GM12873 (cell line): ENCODE measurements at regions not wholly inside any gene's neighbourhood (a gene's known extent, or its start where the extent isn't known, plus 50 kb on each side); places are given as distances from the start of the nearest gene placed in this dataset.

Source experiments
- CTCF ChIP-seq: IDR thresholded peaks from 2 replicates; pipeline ENCODE4 v1.5.1; 2012; ENCODE audit warnings: low read depth, mild to moderate bottlenecking, moderate library complexity, low read length, control low read depth; ENCODE audit not compliant: insufficient read depth; ENCODE audit errors: missing control alignments

DNA sequence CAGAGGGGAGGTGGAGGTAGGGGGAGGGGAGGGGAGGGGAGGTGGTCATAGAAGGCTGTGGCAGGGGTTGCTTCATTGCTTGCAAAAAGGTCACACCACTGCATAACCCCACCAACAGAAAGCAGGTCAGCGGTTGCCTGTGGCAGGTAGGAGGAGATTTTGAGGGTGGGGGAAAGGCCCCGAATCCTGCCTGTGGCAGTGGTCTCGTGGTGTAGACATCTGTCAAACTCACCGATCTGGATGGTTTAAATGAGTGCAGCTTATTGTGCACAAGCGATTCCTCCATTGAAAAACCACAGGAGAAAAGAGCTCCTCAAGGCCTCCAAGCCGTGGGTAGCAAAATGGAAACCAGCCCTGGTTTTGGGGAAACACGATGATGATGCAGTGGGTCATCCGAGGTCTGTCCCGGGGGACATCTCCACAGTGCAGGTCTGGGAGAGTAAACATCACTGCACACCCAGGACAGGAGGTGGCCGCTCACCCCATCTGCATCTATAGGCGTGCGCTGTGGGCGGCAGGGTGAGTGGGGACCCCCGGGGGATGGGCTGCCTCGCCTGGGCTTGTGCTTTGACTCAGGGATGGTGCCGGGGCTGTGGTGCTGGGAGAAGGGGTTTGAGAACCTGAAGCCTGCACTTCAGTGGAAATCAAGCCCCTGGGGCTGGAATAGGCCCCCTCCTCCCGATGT is 112.3 kb downstream of the CRYAA start:
- no peak for TF ChIP-seq CTCF

DNA sequence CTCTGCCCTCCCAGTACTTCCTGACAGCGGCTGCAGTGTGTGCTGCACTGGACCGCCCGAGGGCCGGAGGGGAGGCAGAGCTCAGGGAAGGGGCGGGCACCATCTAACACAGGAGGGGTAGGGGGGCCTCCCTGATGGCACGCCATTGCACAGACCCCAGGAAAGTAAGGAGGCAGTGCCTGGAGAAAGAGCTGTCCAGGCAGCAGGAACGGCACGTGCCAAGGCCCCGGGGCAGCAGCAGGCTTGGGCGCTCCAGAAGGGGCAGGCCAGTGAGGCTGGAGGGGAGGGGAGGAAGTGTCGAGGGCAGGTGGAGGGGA is 110.7 kb downstream of the CRYAA start:
- no peak for TF ChIP-seq CTCF

DNA sequence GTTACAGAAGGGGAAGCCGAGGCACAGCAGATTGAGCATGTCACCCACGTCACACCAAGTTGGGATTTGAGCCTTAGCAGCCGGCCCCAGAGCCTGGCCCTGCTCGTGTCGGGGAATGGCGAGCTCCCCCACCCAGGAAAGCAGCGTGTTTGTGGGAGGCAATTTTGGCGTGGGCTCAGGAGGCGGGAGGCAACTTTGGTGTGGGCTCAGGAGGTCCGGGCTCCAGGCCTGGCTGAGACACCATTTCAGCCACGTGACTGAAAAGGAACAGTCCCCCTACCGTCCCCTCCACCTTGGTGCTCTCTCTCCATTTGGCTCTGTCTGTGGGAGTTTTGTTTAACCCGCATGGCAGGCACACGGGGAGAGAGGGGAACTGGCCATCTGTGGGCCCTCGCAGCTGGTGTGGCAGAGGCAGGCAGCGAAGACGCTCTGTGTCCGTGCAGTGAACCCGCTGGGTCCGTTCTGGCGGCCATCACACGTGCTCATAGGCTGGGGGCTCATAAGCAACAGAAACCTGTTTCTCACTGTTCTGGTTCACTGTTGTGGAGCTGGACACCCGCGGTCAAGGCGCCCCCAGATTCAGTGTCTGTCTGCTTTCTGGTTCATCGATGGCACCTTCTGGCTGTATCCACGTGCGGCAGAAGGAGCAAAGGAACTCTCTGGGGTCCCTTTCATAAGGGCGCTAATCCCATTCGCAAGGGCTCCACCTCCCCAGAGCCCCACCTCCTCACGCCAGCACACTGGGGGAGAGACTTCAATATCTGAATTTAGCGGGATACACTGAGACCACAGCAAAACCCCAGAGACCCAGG is 110.2 kb downstream of the CRYAA start:
- no peak for TF ChIP-seq CTCF

DNA sequence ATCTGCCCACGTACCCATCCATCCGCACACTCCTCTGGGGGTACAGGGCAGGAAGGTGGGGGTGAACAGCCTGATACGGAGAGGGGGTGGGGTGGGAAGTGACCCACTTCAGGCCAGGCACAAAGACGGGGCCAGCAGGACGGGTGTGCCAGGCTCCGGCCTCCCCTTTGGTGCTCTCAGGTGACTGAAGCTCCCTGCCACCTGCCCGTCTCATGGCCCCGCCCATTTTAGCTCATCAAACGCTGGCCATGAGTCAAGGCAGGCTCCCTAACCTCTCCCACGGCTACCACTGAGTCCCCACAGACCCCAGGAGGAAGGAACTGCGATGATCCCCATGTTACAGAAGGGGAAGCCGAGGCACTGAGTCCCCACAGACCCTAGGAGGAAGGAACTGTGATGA is 109.6 kb downstream of the CRYAA start:
- no peak for TF ChIP-seq CTCF

DNA sequence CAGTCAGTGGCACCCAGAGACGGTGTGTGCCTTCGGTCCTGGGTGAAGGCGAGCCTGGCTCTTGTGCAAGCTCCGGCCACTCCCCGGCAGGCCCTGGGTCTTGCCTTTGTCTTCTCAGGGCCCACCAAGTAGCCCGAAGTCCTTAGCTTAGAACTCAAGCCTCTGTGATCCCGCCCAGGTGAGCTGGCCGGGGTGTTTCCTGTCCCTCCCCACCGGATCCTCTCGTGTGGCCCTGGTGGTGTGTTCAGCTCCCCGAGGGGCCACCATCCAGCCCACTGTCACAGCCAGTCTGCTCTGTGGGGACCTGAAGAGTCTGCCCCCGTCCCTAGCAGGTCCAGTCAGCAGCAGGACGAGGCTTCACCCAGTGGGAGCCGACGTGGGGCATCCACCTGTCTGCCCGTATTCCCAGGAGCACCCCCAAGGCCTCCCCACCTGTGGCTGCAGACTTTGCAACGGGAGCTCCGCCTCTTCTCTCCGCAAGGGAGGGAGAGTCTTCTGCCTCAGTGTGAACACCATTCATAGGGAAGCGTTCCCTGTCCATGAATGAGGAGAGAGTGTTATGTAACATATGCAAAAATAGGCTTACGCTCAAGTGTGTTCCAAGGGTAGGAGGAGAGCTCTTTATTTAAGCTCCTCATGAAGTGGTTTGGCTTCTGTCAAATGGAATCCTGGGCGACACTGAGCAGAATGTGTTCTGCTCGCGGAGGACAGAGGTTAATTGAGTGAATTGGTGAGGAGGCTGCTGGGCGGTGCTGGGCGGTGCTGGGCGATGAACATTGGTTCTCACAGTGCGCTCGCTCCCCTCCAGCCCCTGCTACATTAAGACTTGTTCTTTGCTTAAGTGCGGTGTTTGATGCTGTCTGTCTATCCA is 108.9 kb downstream of the CRYAA start:
- TF ChIP-seq CTCF: no peak

GRCh38 chr21:43276811-43277210 is 108.0 kb downstream of the CRYAA start:
- TF ChIP-seq CTCF: no peak
